GM10266 (cell line): ENCODE measurements at regions not wholly inside any gene's neighbourhood (a gene's known extent, or its start where the extent isn't known, plus 50 kb on each side); places are given as distances from the start of the nearest gene placed in this dataset.
"Not testable (repeated sequence)": the region's sequence is repeated elsewhere in the genome, so short reads cannot be mapped to it uniquely, and the experiment has no call there.

Experiments used
- DNase-seq: peaks from one replicate; pipeline ENCODE4 v3.0.0; 2012; ENCODE audit errors: extremely low spot score
- TF ChIP-seq, protein P1 (sequence below): IDR thresholded peaks from 2 replicates; pipeline ENCODE4 v1.5.1; 2012; ENCODE audit warnings: mild to moderate bottlenecking, low read depth; ENCODE audit not compliant: control insufficient read depth, insufficient read depth; ENCODE audit errors: missing control alignments

GRCh38 chr17:45628019-45628418 is 137.5 kb upstream of the PLEKHM1 start:
- DNase-seq, result no peak
- TF ChIP-seq, protein P1, sequence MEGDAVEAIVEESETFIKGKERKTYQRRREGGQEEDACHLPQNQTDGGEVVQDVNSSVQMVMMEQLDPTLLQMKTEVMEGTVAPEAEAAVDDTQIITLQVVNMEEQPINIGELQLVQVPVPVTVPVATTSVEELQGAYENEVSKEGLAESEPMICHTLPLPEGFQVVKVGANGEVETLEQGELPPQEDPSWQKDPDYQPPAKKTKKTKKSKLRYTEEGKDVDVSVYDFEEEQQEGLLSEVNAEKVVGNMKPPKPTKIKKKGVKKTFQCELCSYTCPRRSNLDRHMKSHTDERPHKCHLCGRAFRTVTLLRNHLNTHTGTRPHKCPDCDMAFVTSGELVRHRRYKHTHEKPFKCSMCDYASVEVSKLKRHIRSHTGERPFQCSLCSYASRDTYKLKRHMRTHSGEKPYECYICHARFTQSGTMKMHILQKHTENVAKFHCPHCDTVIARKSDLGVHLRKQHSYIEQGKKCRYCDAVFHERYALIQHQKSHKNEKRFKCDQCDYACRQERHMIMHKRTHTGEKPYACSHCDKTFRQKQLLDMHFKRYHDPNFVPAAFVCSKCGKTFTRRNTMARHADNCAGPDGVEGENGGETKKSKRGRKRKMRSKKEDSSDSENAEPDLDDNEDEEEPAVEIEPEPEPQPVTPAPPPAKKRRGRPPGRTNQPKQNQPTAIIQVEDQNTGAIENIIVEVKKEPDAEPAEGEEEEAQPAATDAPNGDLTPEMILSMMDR, result no peak

GRCh38 chr17:45631941-45632340 is 141.4 kb upstream of the PLEKHM1 start:
- TF ChIP-seq, protein P1, result no peak
- no peak for DNase-seq

DNA sequence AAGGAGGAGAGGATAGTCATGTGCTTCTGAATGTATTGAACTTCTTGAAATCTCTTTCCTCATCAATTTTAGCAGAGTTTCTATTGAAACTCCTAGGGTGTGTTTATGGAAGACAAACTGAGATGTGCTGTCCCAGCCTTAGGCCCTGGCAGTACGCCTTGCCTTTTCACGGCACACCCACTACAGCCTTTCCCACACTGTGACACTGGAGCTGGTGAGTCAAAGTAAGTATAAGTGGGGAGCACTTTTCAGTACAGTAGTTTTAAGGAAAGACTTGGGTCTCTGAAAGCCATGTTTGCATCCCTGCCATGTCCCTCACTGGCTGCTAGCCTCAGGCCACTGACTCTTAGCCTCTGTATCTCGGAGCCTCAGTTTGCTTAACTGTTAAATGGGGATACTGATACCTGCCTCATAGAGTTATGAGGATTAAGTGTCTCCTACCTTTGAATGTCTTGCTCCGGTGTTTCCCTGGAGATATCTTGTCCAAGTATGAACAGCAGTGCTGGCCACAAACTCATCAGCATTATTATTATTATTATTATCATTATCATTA is 144.7 kb upstream of the CRHR1 start:
- TF ChIP-seq, protein P1, result no peak
- DNase-seq, result no peak

DNA sequence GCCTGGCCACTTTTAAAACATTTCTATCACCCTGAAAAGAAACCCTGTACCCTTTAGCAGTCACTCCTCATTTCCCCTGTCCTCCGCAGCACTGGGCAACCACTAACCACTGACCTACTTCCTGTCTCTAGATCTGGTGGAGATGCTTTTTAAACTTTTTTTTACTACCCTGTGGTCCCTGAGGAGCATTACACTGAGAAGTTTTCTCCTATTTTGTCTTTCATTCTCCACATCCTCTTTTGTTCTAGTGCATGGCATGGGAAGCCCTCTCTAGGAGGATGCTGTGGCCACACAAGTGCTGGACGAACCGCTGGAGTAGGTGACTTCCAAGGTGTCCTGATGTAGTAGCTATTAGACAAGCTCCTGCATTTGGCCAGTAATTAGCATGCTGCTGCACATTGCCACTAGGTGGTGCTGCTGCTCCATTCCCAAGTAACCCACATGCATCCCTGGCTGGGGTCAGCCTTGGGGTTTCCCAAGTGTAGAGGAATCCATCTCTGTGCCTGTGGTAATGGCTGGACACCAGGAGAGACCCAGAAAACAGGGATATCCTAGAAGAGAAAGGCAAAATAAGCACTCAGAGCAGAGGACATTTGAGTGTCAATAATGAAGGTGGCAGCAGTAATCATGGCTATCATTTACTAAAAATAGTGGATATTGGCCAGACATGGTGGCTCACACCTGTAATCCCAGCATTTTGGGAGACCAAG is 143.8 kb upstream of the CRHR1 start:
- TF ChIP-seq, protein P1, result peak; percentile 97
- peak; percentile 61 for DNase-seq

DNA sequence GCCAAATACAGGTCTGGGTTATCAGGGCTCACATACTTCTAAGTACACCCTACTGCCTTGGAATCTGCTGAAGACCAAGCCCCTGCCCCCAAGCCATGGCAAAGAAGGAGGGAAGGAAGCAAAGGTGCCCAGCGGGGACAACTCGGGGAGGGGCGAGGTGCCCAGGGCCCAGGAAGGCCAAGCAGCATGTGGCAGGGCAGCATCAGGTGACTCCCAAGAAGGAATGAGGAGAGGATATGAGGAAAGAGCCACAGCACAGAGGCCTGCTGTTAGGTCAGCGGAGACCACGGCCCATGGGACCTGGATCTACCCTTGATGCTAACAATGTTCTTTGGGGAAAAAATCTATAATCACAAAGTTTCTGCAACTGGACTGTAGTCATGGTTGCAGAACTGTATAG is 142.6 kb upstream of the CRHR1 start:
- DNase-seq, result no peak
- TF ChIP-seq, protein P1, result no peak

DNA sequence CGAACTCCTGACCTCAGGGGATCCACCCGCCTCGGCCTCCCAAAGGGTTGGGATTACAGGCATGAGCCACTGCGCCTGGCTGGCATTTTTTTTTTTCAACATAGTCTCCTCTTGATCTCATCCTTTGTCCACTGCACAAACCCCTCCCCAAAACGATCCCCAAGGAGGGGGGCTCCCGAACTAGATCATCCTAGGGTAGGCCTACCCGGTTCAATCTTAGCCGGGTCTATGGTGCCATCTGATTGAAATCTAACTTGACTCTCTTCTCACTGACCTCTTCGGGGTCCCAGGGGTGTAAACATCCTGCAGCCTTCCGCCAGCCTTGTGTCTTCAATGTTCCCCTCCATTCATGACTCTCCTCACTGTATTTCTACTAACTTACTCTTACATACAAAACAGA is 140.5 kb upstream of the CRHR1 start:
- TF ChIP-seq, protein P1, result no peak
- DNase-seq, result no peak

GRCh38 chr17:45644637-45645036 is 139.5 kb upstream of the CRHR1 start:
- not testable (repeated sequence) for DNase-seq

DNA sequence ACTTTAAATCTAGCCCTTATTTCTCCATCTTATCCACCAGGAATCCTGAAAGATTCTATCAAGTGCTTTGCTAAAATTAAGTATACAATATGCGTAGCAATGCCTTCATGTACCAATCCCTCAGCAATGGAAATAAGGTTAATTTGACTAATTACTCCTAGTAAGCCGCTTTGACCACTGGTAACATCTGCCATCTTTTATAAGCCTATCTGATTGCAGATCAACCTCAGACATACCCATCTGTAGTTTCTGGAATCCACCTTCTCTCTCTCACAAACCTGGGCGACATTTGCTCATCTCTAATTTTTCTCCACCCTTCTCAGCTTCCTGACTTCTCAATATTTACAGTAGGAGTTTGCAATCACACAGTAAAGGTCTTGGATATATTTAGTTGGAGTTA is 138.8 kb upstream of the CRHR1 start:
- TF ChIP-seq, protein P1, result no peak
- DNase-seq, result no peak
